Colonic mucosa (tissue), 4 donors: ENCODE measurements at regions not wholly inside any gene's neighbourhood (a gene's known extent, or its start where the extent isn't known, plus 50 kb on each side); places are given as distances from the start of the nearest gene placed in this dataset.
A peak's percentile ranks its signal among the peaks of the same experiment; 100 is the strongest.

Experiments
- DNase-seq: peaks from one replicate; pipeline ENCODE4 v3.0.0-alpha.2; 2020
- H3K27ac ChIP-seq: fragments of 200-600 bp; one replicate; pipeline ENCODE4 v1.8.0; 2021
- H3K27me3 ChIP-seq: fragments of 200-600 bp; one replicate; pipeline ENCODE4 v1.8.0; 2021
- H3K36me3 ChIP-seq: fragments of 200-600 bp; one replicate; pipeline ENCODE4 v1.8.0; 2021
- H3K4me1 ChIP-seq: fragments of 200-600 bp; one replicate; pipeline ENCODE4 v1.8.0; 2021; ENCODE audit warnings: mild to moderate bottlenecking
- H3K4me3 ChIP-seq: fragments of 200-600 bp; one replicate; pipeline ENCODE4 v1.8.0; 2021
- H3K9ac ChIP-seq, 2 donors: one replicate each; pipeline ENCODE4 v1.7.0; 2013; ENCODE audit warnings: control low read depth in 2 of 2, low read depth in 2 of 2, low read length in 2 of 2
- H3K9me3 ChIP-seq: fragments of 200-600 bp; one replicate; pipeline ENCODE4 v1.8.0; 2021
- CTCF ChIP-seq: fragments of 200-600 bp; IDR thresholded peaks from one replicate; pipeline ENCODE4 v1.8.0; 2022; ENCODE audit warnings: antibody characterized with exemption, mild to moderate bottlenecking
- intact Hi-C: fragments of 100-400 bp; cut with DNase I; formaldehyde crosslinking; loops from one replicate; pipeline ENCODE4 v1.14.1; 2022
- donor health status: healthy.
- donor health status: DM: no; HTN: no; CAD: no.
- donor health status: DM: no; HTN: no; CAD: no.

DNA sequence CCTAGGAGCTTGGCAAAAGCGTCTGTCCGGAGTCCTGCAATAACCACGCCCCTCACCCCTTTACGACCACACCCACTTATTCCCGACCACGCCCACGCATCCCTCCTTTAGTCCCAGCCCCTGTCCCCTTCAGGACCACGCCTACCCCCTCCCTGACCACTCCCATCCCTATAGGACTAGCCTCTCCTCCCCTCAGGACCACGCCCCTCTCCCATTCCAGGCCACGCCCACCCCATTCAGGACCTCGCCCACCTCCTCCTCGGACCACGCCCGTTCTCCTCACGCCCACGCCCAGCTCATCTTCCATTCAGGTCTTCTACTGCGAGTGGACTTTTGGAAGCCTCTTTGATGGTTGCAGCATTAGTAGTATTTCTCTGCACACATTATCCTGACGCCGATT is 131.2 kb upstream of the STX18 start:
- Histone ChIP-seq H3K27me3 (no peaks in the 10 kb centered on the region), H3K4me3 (no peak overlapping the region), H3K4me1 (no peaks in the 10 kb centered on the region), H3K9ac (no peak overlapping the region), H3K36me3 (no peaks in the 10 kb centered on the region), H3K27ac (no peak overlapping the region), H3K9me3 (no peaks in the 10 kb centered on the region)
- peak; percentile 69 for DNase-seq
- intact Hi-C loops: no loop called here
- no peak for TF ChIP-seq CTCF

GRCh38 chr4:4672402-4672801 is 130.6 kb upstream of the STX18 start:
- no peaks in the 10 kb centered on the region for H3K36me3 ChIP-seq
- no peak for TF ChIP-seq CTCF
- DNase-seq: peak; percentile 33
- H3K4me1 ChIP-seq: no peaks in the 10 kb centered on the region
- intact Hi-C loops: no loop called here
- H3K4me3 ChIP-seq: no peak overlapping the region
- no peaks in the 10 kb centered on the region for H3K9me3 ChIP-seq
- H3K9ac ChIP-seq: no peak overlapping the region
- no peak overlapping the region for H3K27ac ChIP-seq
- H3K27me3 ChIP-seq: no peaks in the 10 kb centered on the region

DNA sequence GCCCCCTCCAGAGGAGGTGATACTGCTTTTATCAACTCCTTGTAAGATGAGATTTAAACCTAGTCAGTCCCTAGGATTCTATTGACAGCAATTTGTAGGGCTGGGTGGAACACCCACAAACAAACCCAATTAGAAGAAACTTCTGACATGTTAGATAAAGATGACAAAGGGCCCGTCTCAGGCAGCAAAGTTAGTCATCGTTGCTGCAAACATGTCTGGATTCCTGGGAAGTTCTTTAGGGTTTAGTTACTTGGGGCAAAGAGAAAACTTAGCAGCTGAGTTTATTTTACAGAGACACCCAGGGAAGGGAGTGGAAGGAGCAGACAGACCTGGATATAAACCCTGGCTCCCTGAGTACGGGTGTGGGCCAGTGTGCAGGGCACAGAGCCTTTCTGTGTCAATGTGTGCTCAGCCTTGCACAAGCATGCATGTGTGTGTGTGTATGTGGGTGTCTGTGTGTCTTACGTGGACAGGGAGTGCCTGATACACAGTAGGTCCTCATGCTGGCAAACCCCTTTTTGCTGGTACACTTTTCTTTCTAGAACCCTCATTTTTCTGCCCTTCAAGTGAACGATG is 130.0 kb upstream of the STX18 start:
- TF ChIP-seq CTCF: no peak
- H3K36me3 ChIP-seq: no peaks in the 10 kb centered on the region
- no peak overlapping the region for H3K27ac ChIP-seq
- intact Hi-C loops: no loop called here
- no peaks in the 10 kb centered on the region for H3K27me3 ChIP-seq
- no peaks in the 10 kb centered on the region for H3K9me3 ChIP-seq
- no peak overlapping the region for H3K9ac ChIP-seq
- no peak overlapping the region for H3K4me3 ChIP-seq
- no peaks in the 10 kb centered on the region for H3K4me1 ChIP-seq
- no peak for DNase-seq

DNA sequence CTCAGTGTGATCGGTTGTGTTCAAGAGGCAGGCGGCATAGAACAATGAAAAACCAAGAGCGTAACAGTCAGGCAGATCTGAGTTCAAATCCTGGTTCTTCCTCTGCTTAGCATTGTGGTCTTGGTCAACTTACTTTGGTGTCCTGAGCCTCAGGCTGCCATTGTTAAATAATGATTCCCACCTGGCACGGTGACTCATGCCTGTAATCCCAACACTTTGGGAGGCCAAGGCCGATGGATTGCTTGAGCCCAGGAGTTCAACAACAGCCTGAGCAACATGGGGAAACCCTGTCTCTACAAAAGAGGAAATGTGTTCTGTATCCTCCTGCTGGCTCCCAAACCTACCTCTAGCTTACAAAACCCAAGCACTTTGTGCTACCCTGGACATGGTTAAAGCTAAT is 129.0 kb upstream of the STX18 start:
- no peak for DNase-seq
- no peak overlapping the region for H3K27ac ChIP-seq
- no peaks in the 10 kb centered on the region for H3K27me3 ChIP-seq
- H3K4me1 ChIP-seq: no peaks in the 10 kb centered on the region
- TF ChIP-seq CTCF: no peak
- no peak overlapping the region for H3K9ac ChIP-seq
- intact Hi-C loops: no loop called here
- H3K36me3 ChIP-seq: no peaks in the 10 kb centered on the region
- H3K4me3 ChIP-seq: no peak overlapping the region
- H3K9me3 ChIP-seq: no peaks in the 10 kb centered on the region

DNA sequence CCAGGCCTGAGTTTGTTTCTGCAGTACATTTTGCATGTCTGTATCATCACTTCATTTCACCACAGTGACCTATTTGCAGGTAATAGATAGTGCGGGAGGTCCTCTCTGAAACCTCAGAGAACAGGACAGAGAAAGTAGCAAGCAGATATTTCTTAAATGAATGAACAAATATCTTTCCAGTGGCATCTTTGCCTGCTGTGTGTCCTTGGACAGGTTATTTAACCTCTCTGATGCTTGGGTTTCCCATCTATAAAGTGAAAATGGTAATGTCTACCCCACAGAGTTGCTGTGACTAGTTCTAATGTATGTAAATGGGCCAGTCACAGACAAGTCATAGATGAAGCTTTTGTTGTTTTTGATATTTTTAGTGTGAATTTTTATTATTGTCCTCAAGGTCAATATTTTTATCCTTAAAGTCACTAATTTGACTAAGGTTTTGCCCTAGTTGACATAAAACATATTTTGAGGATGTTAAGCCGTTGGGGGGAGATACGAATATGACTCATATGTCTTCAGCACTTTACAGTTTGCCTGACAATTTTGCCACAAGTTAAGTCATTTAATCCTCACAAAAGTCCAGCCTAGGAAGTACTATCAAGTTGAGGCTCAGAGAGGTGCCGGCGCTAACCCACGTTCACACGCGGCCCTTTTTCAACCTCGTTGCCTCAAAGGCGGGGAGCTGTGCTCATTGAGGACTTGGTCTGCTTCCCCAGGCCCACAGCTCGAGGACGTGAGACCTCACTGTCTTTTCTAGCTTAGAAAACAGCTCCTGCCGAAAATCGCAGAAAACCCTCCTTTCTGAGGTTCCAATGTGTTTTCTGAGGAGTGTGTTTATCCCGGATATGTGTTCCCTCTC is 126.7 kb upstream of the STX18 start:
- no peak overlapping the region for H3K4me3 ChIP-seq
- no peaks in the 10 kb centered on the region for H3K27me3 ChIP-seq
- no peak for TF ChIP-seq CTCF
- DNase-seq: no peak
- intact Hi-C loops: no loop called here
- H3K4me1 ChIP-seq: no peaks in the 10 kb centered on the region
- no peak overlapping the region for H3K27ac ChIP-seq
- no peaks in the 10 kb centered on the region for H3K36me3 ChIP-seq
- H3K9ac ChIP-seq: no peak overlapping the region
- H3K9me3 ChIP-seq: no peaks in the 10 kb centered on the region
